ENCODE measurements at regions not wholly inside any gene's neighbourhood (a gene's known extent, or its start where the extent isn't known, plus 50 kb on each side); places are given as distances from the start of the nearest gene placed in this dataset.

DNA sequence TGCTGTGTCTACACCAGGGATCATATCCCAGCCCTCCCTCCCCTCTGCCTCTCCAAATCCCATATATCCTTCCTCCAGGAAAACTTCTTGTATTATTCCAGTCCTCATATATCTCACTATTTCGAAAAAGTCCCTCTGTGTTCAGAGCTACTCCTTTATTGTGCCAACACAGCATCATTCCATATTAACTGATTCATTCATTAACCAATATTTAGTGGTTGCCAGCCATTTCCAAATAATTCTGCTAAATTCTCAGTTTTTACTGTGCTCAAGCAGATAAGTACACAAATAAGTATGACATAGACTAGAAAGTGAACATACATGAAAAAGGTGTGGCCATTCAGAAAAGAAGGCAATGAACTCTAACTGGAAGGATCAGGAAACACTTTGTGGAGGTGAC is 241.6 kb upstream of the DUSP10 start:
- TF ChIP-seq EZH2 (optimal IDR thresholded peaks at IDR 0.05; ENCODE audit: low read depth, low read length): no peak
- TF ChIP-seq, protein P1, sequence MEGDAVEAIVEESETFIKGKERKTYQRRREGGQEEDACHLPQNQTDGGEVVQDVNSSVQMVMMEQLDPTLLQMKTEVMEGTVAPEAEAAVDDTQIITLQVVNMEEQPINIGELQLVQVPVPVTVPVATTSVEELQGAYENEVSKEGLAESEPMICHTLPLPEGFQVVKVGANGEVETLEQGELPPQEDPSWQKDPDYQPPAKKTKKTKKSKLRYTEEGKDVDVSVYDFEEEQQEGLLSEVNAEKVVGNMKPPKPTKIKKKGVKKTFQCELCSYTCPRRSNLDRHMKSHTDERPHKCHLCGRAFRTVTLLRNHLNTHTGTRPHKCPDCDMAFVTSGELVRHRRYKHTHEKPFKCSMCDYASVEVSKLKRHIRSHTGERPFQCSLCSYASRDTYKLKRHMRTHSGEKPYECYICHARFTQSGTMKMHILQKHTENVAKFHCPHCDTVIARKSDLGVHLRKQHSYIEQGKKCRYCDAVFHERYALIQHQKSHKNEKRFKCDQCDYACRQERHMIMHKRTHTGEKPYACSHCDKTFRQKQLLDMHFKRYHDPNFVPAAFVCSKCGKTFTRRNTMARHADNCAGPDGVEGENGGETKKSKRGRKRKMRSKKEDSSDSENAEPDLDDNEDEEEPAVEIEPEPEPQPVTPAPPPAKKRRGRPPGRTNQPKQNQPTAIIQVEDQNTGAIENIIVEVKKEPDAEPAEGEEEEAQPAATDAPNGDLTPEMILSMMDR (IDR thresholded peaks at IDR 0.05; ENCODE audit: low read length): no peak
